Stimulated activated naive CD8-positive, alpha-beta T cell treated with anti-CD3 and anti-CD28 coated beads, Interleukin-15, Interleukin-2, amounts not matched to agents 100 U/mL and 50 U/mL, for 24 hours (primary cell): ENCODE measurements at regions not wholly inside any gene's neighbourhood (a gene's known extent, or its start where the extent isn't known, plus 50 kb on each side); places are given as distances from the start of the nearest gene placed in this dataset.
A peak's percentile ranks its signal among the peaks of the same experiment; 100 is the strongest.
"Not testable (repeated sequence)": the region's sequence is repeated elsewhere in the genome, so short reads cannot be mapped to it uniquely, and the experiment has no call there.

Source experiments
- ATAC-seq: fragments of 150-1000 bp; cut with Tn5 transposase; one replicate; pipeline ENCODE4 v1.10.0; 2021
- DNase-seq: peaks from one replicate; pipeline ENCODE4 v3.0.0; 2021

DNA sequence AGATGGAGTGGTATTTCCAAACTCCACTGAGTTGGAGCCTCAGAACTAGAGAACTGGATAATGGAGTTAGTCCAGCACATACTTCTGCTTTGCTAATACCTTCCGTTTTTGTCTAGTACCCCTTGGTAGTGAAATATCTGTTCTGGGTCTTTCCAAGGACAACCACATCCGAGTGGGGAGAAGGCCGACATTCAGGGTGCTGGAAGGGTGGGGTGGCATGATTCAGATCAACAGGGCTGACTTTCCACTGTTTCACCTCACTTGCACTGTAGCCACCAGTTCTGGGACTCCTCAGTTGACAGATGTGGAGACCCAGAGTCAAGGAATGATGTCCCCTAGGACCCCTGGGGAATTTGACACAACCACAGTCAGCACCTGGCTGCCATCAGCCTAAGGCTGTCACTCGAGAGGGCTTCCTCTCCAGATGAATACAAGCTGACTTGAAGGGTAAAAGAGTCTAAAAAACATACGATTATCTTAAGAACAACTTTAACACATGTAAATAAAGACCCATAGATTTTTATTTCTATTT is 84.8 kb upstream of the HNF1B start:
- ATAC-seq (peak; percentile 19), DNase-seq (no peak)

DNA sequence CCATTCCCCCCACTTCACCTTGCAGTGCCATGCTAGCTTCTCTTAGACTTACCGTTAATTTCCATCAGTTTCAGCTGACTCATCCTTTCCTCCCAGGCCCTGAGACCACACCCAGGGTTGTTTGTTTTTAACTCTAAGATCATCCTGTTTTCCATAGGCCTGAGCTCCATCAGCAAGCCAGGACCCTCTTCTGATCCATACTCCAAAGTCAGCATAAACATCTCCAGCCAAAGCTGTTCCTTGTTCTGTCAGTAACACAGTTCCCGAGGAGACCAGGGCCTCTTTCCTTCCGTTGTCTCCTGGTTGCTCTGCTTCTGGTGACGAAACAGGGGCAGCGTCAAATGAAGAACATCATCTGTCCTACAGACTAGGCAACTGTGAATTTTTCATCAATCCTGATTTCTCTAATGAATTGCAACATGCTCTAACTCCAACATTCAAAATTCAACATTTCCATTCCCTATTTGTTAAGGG is 83.8 kb upstream of the HNF1B start:
- ATAC-seq (no peak), DNase-seq (no peak)

DNA sequence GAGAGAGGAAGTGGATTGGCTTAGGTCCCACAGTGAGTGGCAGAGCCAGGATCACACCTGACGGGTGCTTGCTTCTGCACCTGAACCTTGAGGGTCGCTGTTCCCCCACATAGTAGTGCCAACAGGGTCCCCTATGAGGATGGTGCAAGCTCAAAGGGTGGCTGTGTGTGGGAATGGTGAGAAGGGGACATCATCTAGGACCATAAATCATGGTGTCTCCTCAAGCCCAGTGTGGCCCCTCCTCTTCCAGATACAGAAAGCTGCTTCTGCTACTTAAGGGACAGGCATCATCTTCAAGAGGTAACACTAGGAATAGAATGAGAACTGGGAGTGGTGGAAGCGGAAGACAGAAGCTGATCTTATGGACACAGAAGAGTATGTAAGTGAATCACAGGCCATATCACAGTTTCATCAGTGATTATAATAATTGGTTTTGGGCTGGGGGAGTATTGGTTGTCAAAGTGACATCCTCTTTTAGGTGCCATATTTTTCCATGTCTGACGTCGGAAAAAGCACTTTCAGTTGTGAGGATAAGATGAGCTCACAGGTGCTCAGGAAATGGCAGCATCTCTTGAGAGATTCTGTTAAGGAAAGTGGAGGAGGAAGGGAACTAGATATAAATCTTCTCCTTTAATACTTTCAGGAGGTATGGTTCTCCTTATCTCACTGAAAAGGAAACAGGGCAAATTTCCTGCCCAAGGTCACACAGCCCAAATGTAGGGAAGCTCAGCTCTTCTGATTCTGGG is 83.2 kb upstream of the HNF1B start:
- no peak for DNase-seq
- ATAC-seq = no peak

DNA sequence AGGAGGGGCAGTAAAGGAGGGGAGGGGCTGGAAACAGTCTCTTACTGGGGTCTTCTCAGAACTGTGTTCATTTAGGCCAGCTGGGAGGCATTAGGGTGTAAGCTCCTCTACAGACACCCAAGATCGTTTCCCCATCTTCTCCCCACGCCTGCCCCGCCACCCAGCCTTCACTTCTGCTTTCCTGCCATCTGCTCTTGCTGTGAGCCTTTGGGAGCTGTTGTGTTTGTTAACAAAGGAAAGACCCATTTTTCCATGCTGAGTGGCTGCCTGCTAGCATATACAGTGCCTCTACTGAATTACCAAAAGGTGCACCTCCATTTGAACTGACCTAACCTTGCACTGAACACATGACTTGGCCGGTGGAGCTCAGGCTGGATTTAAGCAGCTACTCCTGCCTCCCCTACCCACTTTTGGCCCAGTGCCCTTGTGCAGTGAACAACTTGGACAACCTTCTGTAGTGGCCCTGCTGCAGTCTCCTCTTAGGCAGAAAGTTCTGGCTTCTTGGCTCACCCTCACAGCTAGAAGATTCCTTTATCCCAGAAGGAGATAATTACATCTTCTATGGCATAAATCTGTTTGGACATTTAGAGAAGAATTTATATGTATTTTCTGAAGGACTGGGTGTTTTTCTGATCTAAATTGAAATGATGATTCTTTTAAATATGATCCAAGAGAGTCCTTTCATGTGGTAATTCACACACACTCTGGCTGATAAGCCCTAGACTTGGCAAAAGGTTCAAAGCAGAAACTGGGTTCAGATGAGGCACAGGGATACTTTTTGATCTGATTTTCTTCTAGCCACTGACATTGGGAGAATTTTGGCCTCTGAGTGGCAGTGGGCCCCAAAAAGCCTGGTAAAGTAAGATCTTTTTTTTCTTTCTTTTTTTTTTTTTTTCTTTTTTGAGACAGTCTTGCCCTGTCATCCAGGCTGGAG is 81.9 kb upstream of the HNF1B start:
- no peak for DNase-seq
- ATAC-seq = no peak

DNA sequence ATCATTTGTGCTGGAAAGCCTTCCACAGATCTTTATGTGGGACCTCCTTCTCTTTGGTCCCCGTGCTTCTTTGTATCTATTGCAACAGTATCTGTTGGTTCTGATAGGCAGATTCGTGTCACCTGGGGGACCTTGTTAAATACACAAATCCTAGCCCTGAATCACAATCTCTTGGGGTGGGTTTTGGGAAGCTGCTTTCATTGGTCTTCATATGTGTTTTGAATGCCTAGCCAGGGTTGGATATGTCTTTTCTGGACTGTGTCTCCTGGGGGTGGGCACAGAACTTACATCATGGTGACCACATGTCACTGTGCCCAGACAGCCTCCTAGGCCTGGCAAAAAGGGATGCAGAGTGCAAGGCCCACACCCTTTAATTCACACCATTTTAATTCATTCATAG is 81.0 kb upstream of the HNF1B start:
- ATAC-seq (no peak), DNase-seq (no peak)

DNA sequence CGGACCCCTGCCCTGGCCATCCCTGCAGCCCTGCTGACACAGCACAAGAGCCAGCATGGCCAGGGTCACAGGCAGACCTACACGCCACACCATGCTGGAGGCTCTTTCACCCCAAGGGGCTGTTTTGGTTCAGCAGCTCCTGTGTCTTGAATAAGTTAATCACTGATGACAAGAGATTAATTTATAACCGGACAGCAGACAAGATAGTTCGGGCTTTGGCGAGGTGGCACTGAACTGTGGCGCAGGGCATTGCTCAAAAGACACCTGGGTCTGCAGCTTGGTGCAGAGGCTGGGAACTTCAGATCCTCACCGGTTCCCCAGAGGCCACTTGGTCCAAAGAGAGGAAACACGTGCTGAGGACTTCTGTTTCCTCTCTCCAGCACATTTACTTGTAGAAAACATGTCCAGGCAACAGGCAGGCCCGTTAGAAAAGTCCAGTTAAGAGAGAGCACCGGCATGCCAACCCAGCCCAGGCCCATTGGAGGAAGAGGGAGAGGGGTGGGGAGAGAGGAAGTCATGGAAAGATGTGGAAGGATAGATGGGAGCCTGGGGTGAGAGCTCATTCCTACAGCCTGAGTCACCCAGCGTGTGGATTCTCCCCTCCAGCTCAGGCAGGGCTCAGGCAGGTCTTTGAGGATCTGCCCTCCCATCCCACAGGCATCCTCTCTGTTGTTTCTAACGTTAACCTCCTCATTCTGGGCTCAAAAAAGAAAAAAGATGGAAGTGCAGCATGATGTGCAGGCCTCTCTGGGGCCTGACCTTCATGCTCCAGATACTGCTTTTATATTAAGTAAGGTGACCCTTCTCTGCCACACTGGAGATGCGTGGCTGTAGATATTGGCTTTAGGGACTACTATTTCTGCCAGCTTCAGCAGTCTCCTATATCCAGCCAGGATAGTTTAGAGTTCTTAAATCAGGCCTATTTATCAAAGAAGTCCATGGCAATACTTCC is 80.0 kb upstream of the HNF1B start:
- DNase-seq (no peak), ATAC-seq (no peak)

DNA sequence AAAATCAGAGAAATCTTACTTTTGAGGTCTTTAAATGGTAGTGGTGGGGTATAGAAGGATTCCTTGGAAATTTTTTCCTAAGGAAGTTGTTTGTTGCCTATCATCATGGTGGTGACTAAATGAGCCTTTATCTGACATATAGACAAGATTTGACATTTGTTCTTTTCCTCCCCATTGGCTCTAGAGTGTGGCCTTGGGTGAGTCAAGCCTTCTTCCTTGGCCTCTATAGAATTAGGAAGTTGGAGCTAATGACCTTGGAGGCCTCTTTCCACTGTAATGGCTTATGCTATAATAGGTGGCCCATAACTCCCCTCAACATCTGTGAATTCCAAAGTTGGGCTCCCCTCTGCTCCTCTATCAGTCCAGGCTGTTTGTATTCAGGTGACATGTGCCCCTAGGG is 79.1 kb upstream of the HNF1B start:
- ATAC-seq (no peak), DNase-seq (no peak)

DNA sequence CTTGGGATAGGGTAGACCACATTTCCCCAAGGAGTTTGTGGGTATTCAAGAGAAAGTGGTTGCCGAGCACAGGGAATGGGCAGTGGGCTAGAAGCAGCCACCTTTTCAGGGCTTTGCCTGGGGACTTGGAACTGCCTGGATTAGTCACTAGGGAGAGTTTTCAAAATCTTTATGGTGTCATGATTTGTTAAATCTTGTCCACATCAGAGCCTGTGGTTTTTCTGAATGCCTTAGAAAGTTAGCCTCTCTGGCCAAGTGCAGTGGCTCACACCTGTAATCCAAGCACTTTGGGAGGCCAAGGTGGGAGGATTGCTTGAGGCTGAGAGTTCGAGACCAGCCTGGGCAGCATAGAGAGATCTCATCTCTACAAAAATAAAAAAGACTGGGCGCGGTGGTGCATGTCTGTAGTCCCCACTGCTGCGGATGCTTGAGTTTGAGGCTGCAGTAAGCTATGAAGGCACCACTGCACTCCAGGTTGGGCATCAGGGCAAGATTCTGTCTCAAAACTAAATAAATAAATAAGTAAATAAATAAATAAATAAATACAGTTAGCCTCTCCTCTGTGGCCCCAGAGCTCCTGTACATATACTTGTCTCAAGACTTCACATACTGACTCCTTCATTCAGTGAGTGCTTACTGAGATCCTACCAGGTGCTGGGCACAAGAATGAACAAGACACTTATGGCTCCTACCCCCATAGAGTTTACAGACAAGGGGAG is 76.3 kb upstream of the HNF1B start:
- ATAC-seq = no peak
- DNase-seq = no peak

DNA sequence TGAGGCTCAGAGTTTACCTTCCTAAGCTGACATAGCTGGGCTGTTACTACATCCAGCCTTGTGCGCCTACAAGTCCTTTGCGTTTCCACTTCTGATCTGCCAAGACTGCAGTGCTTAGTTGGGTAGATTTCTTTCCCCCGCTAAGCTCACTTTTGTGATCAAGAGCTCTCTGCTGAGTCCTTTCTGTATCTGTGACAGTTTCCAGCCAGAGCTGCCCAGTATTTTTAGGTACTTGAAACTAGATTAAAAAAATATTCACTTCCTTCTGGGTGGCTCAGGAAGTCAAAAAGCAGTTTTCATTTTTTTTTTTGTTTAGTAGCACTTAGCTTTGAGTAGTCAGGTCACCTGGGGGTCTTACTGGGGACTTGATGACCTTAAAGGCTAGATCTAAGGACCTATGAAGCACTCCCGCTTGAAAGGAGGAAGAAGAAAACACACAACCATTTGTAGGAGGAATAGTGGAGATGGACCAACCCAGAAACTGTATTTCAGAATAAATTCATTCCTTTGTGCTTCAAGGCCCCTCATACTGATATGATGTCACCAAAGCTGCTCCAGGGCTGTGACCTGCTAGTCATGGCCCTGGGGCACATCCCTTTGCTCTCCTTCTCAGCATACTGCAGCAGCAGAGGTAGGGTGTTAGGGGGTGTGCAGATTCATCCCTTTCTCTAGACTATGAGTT is 75.6 kb upstream of the HNF1B start:
- no peak for DNase-seq
- ATAC-seq = no peak

DNA sequence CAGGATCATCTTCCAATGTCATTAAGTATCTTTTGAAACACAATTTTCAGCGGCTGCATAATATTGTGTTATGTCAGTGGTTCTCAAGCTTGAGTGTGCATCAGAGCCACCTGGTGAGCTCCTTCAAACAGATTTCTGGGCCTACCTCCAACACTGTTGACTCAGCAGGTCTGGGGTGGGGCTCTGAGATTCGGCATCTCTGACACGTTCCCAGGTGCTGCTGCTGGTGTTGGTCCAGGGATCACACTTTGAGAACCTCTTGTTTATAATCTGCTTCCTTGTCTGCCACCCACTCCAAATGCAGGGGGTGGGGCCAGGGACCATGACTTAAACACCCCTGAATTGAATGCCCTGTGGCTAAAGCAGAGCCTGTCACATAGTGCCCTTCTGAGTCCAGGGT is 73.8 kb upstream of the HNF1B start:
- ATAC-seq (no peak), DNase-seq (no peak)

DNA sequence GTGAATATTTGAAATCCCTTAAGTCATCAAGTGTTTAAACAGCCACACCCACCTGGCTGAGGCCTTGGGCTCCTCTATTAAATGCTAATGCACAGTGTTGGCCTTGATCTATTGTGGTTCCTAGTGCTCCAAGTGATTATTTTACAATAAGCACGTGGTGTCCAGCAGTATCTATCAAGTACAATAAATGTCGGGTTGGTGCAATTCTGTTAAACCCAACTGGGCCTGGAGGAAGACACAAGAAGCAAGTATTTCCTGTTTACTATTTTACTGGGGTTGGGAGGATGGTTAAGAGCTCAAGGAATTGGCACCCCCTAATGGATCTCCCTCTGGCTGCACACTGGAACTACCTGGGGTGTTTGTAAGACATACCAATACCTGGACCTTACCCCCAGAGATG is 72.1 kb upstream of the HNF1B start:
- no peak for ATAC-seq
- no peak for DNase-seq

DNA sequence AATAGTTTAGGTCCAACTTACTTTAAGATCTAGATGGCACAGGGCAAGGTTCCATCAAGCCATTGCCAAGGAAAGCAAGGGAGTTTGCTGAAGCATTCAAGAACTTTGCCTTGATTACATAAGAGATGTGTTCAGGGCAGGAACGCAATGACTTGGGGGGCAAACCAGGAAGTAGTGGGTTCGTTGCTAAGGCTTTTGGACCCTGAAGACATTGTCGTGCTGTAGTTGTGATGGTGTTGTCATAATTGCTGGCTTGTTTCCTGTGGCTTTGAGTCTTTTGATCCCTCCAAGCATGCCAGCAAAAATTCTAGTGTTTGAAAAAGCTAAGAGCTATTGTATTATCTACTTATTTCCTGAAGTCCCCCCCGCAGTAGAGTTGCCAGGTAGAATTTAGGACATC is 70.7 kb upstream of the HNF1B start:
- ATAC-seq (no peak), DNase-seq (no peak)

DNA sequence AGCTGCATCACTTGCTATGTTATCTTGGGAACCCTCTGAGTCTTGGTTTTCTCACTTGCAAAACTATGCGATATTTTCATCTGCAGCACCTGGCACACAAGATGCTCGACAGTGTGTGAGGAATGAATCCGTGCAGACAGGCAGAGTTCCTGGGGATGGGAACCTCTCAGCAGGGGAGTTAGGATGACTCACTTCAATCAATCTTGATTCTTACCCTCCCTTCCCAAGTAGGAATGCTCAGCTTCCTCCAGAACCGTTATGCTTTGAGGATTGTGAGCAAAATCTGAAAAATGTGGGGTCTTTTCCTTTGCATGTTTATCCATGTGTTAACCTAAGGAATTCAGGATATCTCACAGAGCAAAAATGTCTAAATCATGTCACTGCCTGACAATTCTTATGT is 68.9 kb upstream of the HNF1B start:
- no peak for ATAC-seq
- no peak for DNase-seq

DNA sequence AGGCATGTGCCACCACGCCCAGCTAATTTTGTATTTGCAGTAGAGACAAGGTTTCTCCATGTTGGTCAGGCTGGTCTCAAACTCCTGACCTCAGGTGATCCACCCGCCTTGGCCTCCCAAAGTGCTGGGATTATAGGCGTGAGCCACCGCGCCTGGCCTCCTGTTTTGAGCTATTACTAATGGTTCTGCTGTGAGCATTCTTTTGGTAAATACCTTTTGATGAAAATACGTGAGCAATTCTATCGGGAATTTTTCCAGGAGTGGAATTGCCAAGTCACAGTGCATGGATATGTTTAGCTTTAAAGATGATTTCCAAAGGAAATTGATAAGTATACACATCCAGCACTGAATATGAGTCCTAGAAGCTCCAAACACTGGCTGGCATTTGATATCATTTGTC is 64.0 kb upstream of the HNF1B start:
- DNase-seq, ATAC-seq: not testable (repeated sequence)

DNA sequence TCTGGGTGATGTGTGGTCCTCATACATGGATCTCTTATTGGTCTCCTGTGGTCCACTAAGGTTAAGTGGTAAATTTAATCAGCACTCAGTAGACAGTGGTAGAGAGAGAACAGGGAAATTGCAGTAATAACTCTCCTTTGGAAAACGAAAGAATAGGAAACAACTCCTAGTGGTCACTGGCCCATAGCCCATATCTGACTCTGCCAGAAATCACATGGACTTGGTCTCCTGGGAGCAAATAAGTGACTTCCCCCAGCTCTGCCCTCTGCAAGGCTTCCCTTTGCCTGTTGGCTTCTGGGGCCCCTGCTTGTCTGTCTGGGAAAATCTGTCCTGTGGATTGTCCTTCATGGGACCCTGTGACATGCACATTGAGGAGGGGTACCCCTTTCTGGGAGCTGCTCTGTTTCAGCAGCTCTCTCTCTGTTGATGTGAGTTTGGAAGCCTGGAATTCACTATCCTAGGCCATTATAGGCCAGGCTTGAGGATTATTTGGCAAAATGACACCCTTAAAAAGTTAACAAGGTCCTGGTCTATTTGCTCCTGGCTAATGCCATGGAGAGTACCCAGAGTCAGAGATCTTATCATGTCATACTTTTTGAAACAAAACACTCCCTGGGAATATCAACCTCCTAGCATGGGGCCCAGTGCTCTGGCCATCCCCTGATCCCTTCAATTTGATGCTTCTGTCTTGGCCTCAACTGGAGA is 58.0 kb upstream of the HNF1B start:
- DNase-seq (no peak), ATAC-seq (no peak)

DNA sequence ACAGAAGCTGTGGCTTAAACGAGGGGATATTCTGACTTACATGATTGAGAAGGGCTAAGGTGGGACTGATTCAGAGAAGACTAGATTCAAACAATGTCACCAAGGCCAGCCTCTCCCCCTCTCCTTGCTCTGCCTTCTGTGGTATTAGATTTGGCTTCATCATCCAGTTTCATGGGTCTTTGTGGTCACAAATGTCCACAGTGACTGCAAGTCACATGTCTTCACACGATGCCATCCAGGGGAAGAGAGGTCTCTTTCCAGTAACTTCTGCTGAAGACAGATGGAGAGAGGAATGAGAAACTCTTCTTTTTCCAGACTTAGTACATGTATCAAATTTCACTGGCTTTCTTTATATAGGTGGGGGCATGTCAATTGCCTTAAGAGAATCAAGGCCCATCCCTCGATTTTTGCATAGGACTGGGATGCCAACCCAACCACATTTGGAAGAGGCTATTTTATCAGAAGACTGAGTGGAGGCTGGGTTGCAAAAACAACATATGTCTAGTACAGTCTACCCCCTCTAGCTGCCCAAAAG is 57.3 kb upstream of the HNF1B start:
- no peak for DNase-seq
- ATAC-seq = no peak

DNA sequence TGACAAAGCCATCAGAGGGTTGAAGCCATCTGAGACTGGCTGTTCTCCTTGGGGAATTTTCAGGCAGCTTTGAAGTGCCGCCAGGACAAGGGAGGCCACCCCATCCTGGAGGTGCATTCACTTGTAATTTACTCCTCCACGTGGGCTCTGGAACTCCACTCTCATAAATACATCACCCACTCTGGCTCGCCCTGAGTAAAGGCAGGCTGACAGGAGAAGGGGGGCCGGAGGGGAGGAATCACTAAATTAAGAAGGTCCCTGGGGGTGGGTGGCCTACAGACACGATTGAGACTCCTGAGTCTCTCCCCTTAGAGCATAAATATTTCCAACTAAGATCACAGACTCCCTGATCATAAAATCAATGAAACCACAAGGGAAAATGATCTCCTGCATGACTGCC is 56.3 kb upstream of the HNF1B start:
- DNase-seq (no peak), ATAC-seq (no peak)

DNA sequence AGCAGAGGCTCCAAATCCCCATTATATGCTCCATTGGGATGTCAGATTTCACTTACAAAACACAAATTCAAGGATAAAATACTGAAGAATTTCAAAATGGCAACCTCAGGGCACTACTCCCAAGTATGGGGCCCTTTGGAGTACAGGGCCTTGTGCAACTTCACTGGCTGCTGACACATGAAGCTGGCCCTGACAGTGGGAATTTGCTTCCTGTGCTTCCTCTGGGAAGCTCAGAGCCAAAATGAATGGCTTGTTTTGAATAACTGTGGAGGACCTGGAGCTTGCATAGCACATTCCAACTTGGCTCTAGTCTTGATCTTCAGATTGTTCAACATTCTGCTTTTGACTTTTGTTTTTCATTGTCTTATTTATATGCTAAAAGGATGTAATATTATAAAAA is 52.3 kb upstream of the HNF1B start:
- no peak for ATAC-seq

DNA sequence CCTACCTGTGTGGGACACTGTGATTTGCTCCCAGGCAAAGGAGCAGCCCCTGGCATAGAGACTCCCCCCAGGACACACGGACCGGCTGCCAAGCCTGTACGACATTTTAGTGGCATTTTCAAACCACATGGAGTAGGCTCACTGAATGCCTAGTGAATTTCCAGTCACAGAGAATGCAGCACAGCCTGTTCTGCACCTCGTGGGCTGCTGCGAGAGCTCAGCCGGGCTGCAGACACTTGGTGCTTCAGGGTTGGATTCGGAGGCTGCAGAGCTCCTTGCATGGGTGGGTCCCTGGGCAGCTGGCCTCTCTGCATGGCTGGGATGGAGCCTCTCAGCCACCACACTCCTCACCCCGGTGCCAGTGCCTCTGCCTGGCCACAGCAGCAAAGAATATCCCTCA is 51.2 kb upstream of the HNF1B start:
- ATAC-seq (no peak), DNase-seq (no peak)

More for the DNA sequence above, 52.3 kb upstream of the HNF1B start:
- no peak for DNase-seq
